NCI-H748 (cell line): ENCODE measurements at regions not wholly inside any gene's neighbourhood (a gene's known extent, or its start where the extent isn't known, plus 50 kb on each side); places are given as distances from the start of the nearest gene placed in this dataset.

Experiments used
- DNase-seq: peaks from one replicate; lab custom pipeline; 2025; ENCODE audit not compliant: unreplicated experiment; lab: John Stamatoyannopoulos, UW

GRCh38 chr22:19639610-19640135 is 74.6 kb upstream of the SEPTIN5 start:
- no peak for DNase-seq

- DNase-seq: no peak
These were observed 74.0 kb upstream of the SEPTIN5 start for GRCh38 chr22:19640306-19640705.

- DNase-seq: no peak
These were observed 72.9 kb upstream of the SEPTIN5 start for GRCh38 chr22:19641254-19641982.

GRCh38 chr22:19641983-19642451 is 72.3 kb upstream of the SEPTIN5 start:
- DNase-seq: no peak

GRCh38 chr22:19643448-19644313 is 70.6 kb upstream of the SEPTIN5 start:
- DNase-seq: no peak

GRCh38 chr22:19644314-19645223 is 69.7 kb upstream of the SEPTIN5 start:
- no peak for DNase-seq

- DNase-seq: no peak
These were observed 68.9 kb upstream of the SEPTIN5 start for GRCh38 chr22:19645391-19645790.

- DNase-seq: no peak
These were observed 68.4 kb upstream of the SEPTIN5 start for GRCh38 chr22:19645905-19646304.

GRCh38 chr22:19646383-19646782 is 67.9 kb upstream of the SEPTIN5 start:
- DNase-seq: no peak

GRCh38 chr22:19648419-19648929 is 65.8 kb upstream of the SEPTIN5 start:
- peak; percentile 20 for DNase-seq

GRCh38 chr22:19652316-19652715 is 62.0 kb upstream of the SEPTIN5 start:
- no peak for DNase-seq

GRCh38 chr22:19654338-19654987 is 59.8 kb upstream of the SEPTIN5 start:
- DNase-seq: no peak

- DNase-seq: no peak
These were observed 58.9 kb upstream of the SEPTIN5 start for GRCh38 chr22:19655399-19655798.

GRCh38 chr22:19656541-19657251 is 57.6 kb upstream of the SEPTIN5 start:
- DNase-seq: no peak

- no peak for DNase-seq
These were observed 56.8 kb upstream of the SEPTIN5 start for GRCh38 chr22:19657252-19658056.

- DNase-seq: no peak
These were observed 56.0 kb upstream of the SEPTIN5 start for GRCh38 chr22:19658057-19658966.

- DNase-seq: no peak
These were observed 55.1 kb upstream of the SEPTIN5 start for GRCh38 chr22:19658967-19659804.
